VCaP (cell line): ENCODE measurements at regions not wholly inside any gene's neighbourhood (a gene's known extent, or its start where the extent isn't known, plus 50 kb on each side); places are given as distances from the start of the nearest gene placed in this dataset.
"Not testable (repeated sequence)": the region's sequence is repeated elsewhere in the genome, so short reads cannot be mapped to it uniquely, and the experiment has no call there.

Source experiments
- H3K27ac ChIP-seq: fragments of 450-650 bp; 2 replicates; pipeline ENCODE4 v1.5.1; 2017
- TF ChIP-seq, protein P1 (sequence below): fragments of 450-650 bp; conservative IDR thresholded peaks from 2 replicates; pipeline ENCODE4 v1.5.1; 2017; ENCODE audit warnings: mild to moderate bottlenecking, moderate library complexity

DNA sequence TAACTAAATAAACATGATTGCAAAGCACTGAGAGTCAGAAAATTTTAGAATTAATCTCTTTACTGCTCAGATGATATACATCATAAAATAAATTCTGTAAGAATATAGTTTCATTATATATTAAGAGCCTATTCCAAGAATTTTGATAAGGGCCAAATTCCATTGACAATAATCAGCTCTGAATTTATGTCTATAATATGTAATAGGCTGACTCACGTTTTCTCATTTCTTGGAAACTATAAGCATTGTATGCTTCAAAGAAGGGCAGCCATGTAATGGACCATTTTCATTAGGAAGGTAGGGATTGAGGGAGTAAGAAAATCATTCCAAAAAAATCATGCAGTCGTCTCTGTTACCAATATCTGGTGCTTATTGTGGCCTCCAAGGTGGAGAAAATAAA, 315.9 kb downstream of the ZIC4 start:
- H3K27ac ChIP-seq, result no peak overlapping the region
- TF ChIP-seq, protein P1, sequence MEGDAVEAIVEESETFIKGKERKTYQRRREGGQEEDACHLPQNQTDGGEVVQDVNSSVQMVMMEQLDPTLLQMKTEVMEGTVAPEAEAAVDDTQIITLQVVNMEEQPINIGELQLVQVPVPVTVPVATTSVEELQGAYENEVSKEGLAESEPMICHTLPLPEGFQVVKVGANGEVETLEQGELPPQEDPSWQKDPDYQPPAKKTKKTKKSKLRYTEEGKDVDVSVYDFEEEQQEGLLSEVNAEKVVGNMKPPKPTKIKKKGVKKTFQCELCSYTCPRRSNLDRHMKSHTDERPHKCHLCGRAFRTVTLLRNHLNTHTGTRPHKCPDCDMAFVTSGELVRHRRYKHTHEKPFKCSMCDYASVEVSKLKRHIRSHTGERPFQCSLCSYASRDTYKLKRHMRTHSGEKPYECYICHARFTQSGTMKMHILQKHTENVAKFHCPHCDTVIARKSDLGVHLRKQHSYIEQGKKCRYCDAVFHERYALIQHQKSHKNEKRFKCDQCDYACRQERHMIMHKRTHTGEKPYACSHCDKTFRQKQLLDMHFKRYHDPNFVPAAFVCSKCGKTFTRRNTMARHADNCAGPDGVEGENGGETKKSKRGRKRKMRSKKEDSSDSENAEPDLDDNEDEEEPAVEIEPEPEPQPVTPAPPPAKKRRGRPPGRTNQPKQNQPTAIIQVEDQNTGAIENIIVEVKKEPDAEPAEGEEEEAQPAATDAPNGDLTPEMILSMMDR, result no peak

DNA sequence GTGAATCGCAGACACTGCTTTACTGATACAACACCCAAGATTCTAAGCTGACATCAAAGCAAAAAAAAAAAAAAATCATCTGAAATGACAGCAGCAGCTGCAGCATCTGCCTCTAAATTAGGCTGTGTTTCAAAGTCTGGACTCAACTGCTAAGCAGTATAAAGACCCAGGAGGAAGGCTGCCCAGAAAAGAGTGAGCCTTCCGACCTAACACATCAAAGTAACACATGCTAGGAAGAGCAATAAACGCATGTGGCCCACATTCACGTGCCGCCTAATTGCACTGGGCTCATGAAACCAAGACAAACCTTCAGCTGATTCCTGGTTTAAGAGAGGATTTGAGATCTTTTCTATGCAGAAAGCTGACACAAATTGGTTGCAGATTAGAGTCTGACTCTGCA, 317.1 kb downstream of the ZIC4 start:
- H3K27ac ChIP-seq, result no peak overlapping the region
- TF ChIP-seq, protein P1, result no peak

DNA sequence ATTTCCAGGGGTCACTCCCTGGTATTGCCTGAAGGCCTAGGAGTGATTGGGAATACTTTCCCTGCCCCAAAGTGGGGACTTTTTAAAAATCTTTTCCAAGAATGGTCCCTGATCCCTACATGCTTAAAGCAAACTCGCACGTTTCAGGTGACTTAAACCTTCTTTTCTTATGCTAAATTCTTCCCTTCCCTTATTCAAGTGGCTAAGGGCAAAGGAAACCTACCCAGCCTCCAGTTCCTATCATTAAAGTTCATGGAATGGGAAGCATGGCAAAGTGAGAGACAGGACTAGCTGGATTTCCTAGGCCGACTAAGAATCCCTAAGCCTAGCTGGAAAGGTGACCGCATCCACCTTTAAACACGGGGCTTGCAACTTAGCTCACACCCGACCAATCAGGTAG, 346.8 kb downstream of the ZIC4 start:
- H3K27ac ChIP-seq, result not testable (repeated sequence)

DNA sequence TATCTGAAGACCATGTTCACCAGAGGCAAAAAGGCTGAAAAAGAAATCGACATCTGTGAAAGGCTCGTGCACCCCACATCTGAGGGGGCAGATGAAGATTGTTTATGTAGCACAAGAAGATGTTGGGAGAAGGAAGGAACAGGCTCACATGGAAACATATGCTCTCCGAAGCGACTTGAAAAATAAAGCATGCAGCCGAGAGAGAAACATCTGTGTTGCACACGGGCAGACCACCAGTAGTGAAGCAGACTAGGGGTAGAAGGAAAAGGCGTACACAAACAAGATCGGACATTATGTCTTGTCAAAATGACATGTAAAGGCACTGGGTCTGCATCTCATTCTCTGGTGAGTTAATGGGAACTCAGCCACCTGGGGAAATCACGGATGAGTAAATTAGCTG, 356.5 kb downstream of the ZIC4 start:
- TF ChIP-seq, protein P1, result no peak
- no peak overlapping the region for H3K27ac ChIP-seq

DNA sequence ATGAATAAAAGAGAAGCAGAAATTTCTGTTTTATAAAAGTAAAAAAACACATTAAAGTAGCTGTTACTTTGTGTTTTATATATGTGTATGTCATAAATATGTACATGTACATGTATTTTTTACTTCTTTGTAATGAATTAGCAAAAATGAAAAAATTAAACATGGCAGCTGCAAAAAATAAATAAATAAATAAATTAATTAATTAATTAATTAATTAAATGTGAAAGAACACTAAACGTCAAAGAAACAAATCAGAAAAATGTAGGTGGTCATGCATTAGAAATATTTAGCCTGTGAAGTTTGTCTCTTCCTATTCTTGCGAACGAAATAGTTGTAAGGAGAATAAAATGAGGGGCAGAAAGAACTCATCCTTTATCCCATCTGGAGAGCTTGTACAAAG, 357.0 kb downstream of the ZIC4 start:
- TF ChIP-seq, protein P1, result no peak

DNA sequence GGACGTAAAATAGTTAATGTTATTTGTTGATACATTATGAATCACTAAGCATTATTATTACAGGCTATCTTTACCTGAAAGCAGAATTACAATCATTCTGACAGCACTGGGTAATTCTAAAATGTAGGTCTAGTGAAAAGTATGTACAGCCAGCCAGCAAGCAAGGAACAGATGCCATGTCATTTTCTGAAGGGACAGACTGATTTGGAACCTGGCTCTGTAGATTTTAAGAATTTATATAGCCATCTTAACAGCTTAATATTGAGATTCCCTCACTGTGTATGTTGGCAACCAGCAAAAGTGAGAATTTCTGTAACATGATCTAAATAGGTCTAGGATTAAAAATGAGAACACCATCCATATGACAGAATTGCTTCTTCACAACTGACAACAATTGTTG, 359.4 kb downstream of the ZIC4 start:
- no peak overlapping the region for H3K27ac ChIP-seq
- TF ChIP-seq, protein P1, result no peak

More for the DNA sequence above, 357.0 kb downstream of the ZIC4 start:
- no peak overlapping the region for H3K27ac ChIP-seq

DNA sequence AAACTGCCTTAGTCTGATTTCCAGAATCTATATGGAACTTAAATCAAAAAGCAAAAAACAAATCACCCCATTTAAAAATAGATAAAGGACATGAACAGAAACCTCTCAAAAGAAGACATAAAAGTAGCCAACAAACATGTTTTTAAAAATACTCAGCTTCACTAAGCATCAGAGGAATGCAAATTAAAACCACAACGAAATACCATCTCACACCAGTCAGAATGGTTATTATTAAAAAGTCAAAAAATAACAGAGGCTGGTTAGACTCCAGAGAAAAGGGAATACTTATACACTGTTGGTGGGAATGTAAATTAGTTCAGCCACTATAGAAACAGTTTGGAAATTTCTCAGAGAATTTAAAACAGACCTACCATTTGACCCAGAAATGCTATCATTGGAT, 367.9 kb downstream of the ZIC4 start:
- TF ChIP-seq, protein P1, result no peak
- no peak overlapping the region for H3K27ac ChIP-seq

DNA sequence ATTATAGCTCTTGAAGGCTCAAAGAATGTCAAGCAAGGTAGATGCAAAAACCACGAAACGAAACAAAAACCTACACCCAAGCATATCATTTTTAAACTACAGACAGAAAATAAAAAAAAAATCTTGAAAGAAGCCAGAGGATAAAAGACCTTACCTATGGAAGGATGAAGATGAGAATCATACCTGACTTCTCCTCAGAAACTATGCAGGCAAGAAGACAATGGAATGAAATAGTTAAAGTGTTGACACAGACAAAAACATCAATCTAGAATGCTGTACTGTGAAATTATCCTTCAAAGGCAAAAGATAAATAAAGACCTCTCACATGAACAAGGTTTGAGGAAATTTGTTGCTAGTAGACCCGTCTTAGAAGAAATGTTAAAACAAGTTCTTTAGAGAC, 372.0 kb downstream of the ZIC4 start:
- TF ChIP-seq, protein P1, result no peak
- no peak overlapping the region for H3K27ac ChIP-seq
